Esophagus (tissue), 2 donors: ENCODE measurements at regions not wholly inside any gene's neighbourhood (a gene's known extent, or its start where the extent isn't known, plus 50 kb on each side); places are given as distances from the start of the nearest gene placed in this dataset.

ENCODE experiments used
- H3K27ac ChIP-seq, 2 donors: one replicate each; pipeline ENCODE4 v1.5.1; 2013; ENCODE audit warnings: low read depth in 2 of 2, mild to moderate bottlenecking in 2 of 2, inconsistent platforms in 1 of 2, low read length in 1 of 2, moderate library complexity in 1 of 2
- H3K27me3 ChIP-seq, 2 donors: one replicate each; pipeline ENCODE4 v1.6.1; 2013; ENCODE audit warnings: low read length in 2 of 2, control low read depth in 1 of 2, mild to moderate bottlenecking in 1 of 2; ENCODE audit not compliant: insufficient read depth in 2 of 2, control insufficient read depth in 1 of 2
- H3K36me3 ChIP-seq, 2 donors: one replicate each; pipeline ENCODE4 v1.6.1; 2013; ENCODE audit warnings: low read length in 1 of 2; ENCODE audit not compliant: control insufficient read depth in 2 of 2, insufficient read depth in 2 of 2
- H3K4me1 ChIP-seq, 2 donors: one replicate each; pipeline ENCODE4 v1.6.1; 2013; ENCODE audit warnings: low read length in 1 of 2; ENCODE audit not compliant: control insufficient read depth in 2 of 2, insufficient read depth in 2 of 2
- H3K4me3 ChIP-seq, 2 donors: one replicate each; pipeline ENCODE4 v1.5.1; 2013; ENCODE audit warnings: low read length in 2 of 2, mild to moderate bottlenecking in 2 of 2, low read depth in 1 of 2, moderate library complexity in 1 of 2
- H3K9me3 ChIP-seq, 2 donors: one replicate each; pipeline ENCODE4 v1.6.1; 2013; ENCODE audit warnings: mild to moderate bottlenecking in 2 of 2, low read depth in 1 of 2, low read length in 1 of 2, moderate library complexity in 1 of 2; ENCODE audit not compliant: control insufficient read depth in 2 of 2, insufficient read depth in 1 of 2
- WGBS, 2 donors: extraction: QIAGEN DNeasy Blood & Tissue Kit; methylation state at CpG; one replicate each; pipeline ENCODE4 v1.1.7; 2013; 5-methylcytosine and 5-hydroxymethylcytosine counted together
- donor health status: healthy with polysubstance abuse.
- donor health status: Bipolar disorder and iron deficiency.

GRCh38 chr16:85534536-85535351 is 78.4 kb upstream of the GSE1 start:
- H3K4me3 ChIP-seq, result no peak overlapping the region
- H3K36me3 ChIP-seq, result no peaks in the 10 kb centered on the region
- no peak overlapping the region for H3K27ac ChIP-seq
- 83 to 92% methylated on average over 34 of the region's 34 CpGs for WGBS, 2 donors
- H3K4me1 ChIP-seq, result peaks cover 0 to 2% of the 10 kb centered on the region in 2 donors
- H3K9me3 ChIP-seq, result peaks cover under 1 to 3% of the 10 kb centered on the region in 2 donors
- no peaks in the 10 kb centered on the region for H3K27me3 ChIP-seq

- Histone ChIP-seq H3K36me3 (no peaks in the 10 kb centered on the region), H3K27ac (no peak overlapping the region), H3K4me3 (no peak overlapping the region), H3K9me3 (peaks cover 4 to 5% of the 10 kb centered on the region in 2 donors), H3K4me1 (peaks cover 0 to 2% of the 10 kb centered on the region in 2 donors), H3K27me3 (no peaks in the 10 kb centered on the region)
- WGBS, 2 donors, result 63 to 83% methylated on average over 14 of the region's 14 CpGs
Observed at GRCh38 chr16:85535352-85536072, 77.6 kb upstream of the GSE1 start.

- Histone ChIP-seq H3K27me3 (no peaks in the 10 kb centered on the region), H3K9me3 (peaks cover 4 to 5% of the 10 kb centered on the region in 2 donors), H3K27ac (no peak overlapping the region), H3K4me1 (peaks cover 0 to 2% of the 10 kb centered on the region in 2 donors), H3K4me3 (no peak overlapping the region), H3K36me3 (no peaks in the 10 kb centered on the region)
- WGBS, 2 donors, result 31 to 48% methylated on average over 6 of the region's 6 CpGs
Observed at GRCh38 chr16:85536073-85536410, 77.1 kb upstream of the GSE1 start.

GRCh38 chr16:85536411-85537330 is 76.5 kb upstream of the GSE1 start:
- H3K9me3 ChIP-seq, result peaks cover 4 to 5% of the 10 kb centered on the region in 2 donors
- WGBS, 2 donors, result 79 to 85% methylated on average over 27 to 30 of the region's 30 CpGs
- no peaks in the 10 kb centered on the region for H3K36me3 ChIP-seq
- H3K27me3 ChIP-seq, result no peaks in the 10 kb centered on the region
- no peak overlapping the region for H3K27ac ChIP-seq
- no peak overlapping the region for H3K4me3 ChIP-seq
- H3K4me1 ChIP-seq, result peaks cover 0 to 2% of the 10 kb centered on the region in 2 donors

DNA sequence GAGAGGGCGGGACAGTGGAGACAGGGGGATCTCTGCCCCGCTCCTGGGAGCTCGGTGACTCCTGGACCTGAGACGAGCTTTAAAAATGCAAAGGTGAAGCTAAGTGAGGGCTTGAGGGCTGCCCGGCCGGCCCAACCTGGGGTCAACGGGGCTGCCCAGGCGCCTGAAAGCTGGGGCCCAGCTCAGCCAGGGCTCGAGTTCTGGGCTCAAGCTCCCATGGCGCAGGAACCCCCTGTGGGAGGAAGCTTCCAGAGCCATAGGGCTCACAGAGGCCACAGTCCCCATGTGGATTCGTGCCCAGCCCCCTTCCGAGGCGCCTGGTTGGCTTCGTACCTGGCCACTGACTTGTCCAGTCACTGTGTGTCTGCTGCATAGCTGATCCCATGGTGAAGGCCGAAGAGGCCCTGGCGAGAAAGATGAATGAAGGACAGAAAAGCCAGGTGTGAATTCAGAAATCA is 75.8 kb upstream of the GSE1 start:
- Histone ChIP-seq H3K9me3 (peaks cover 4 to 5% of the 10 kb centered on the region in 2 donors), H3K27me3 (no peaks in the 10 kb centered on the region), H3K4me3 (no peak overlapping the region), H3K4me1 (peaks cover 0 to 4% of the 10 kb centered on the region in 2 donors), H3K36me3 (no peaks in the 10 kb centered on the region), H3K27ac (no peak overlapping the region)
- 95 to 98% methylated on average over 16 of the region's 16 CpGs for WGBS, 2 donors

- H3K4me1 ChIP-seq, result peaks cover 0 to 7% of the 10 kb centered on the region in 2 donors
- no peaks in the 10 kb centered on the region for H3K27me3 ChIP-seq
- WGBS, 2 donors, result 78 to 81% methylated on average over 17 of the region's 17 CpGs
- no peak overlapping the region for H3K4me3 ChIP-seq
- peaks cover 4 to 5% of the 10 kb centered on the region in 2 donors for H3K9me3 ChIP-seq
- H3K27ac ChIP-seq, result no peak overlapping the region
- no peaks in the 10 kb centered on the region for H3K36me3 ChIP-seq
Observed at GRCh38 chr16:85537795-85538401, 75.2 kb upstream of the GSE1 start.

- H3K4me1 ChIP-seq, result peaks cover 0 to 7% of the 10 kb centered on the region in 2 donors
- 92 to 96% methylated on average over 7 of the region's 7 CpGs for WGBS, 2 donors
- H3K4me3 ChIP-seq, result no peak overlapping the region
- no peaks in the 10 kb centered on the region for H3K27me3 ChIP-seq
- H3K36me3 ChIP-seq, result no peaks in the 10 kb centered on the region
- peaks cover 4 to 5% of the 10 kb centered on the region in 2 donors for H3K9me3 ChIP-seq
- no peak overlapping the region for H3K27ac ChIP-seq
Observed at GRCh38 chr16:85539084-85539483, 74.0 kb upstream of the GSE1 start.

- H3K36me3 ChIP-seq, result no peaks in the 10 kb centered on the region
- no peaks in the 10 kb centered on the region for H3K27me3 ChIP-seq
- H3K4me1 ChIP-seq, result peaks cover 0 to 7% of the 10 kb centered on the region in 2 donors
- no peak overlapping the region for H3K27ac ChIP-seq
- WGBS, 2 donors, result 89 to 93% methylated on average over 12 of the region's 12 CpGs
- no peak overlapping the region for H3K4me3 ChIP-seq
- peaks cover 4 to 5% of the 10 kb centered on the region in 2 donors for H3K9me3 ChIP-seq
Observed at GRCh38 chr16:85539629-85540291, 73.4 kb upstream of the GSE1 start.
